OCI-LY7 (cell line): ENCODE measurements at regions not wholly inside any gene's neighbourhood (a gene's known extent, or its start where the extent isn't known, plus 50 kb on each side); places are given as distances from the start of the nearest gene placed in this dataset.

ENCODE experiments used
- BruUV-seq: library from RNA; stranded (reverse); fragments of 400-500 nt; replicated peaks from 2 replicates; lab custom pipeline; 2021; lab: Mats Ljungman, UMichigan
- CTCF ChIA-PET: fragments of 300-600 bp; sonication (Branson Sonifier 250); formaldehyde crosslinking; loops from one replicate; lab custom pipeline; 2022; ENCODE audit warnings: antibody characterized with exemption; ENCODE audit not compliant: unreplicated experiment; lab: Charles Lee
- POLR2A ChIA-PET: fragments of 300-600 bp; sonication (Branson Sonifier 250); formaldehyde crosslinking; loops from one replicate; lab custom pipeline; 2022; ENCODE audit warnings: antibody characterized with exemption; lab: Charles Lee
- DNase-seq: peaks from one replicate; pipeline ENCODE4 v3.0.0-alpha.2; 2015; ENCODE audit warnings: low spot score
- H2AFZ ChIP-seq: fragments of 200-600 bp; sonication (generic), shearing (Covaris generic); 2 replicates; pipeline ENCODE4 v1.6.1; 2014; ENCODE audit warnings: mild to moderate bottlenecking, antibody characterized with exemption, low read length, moderate library complexity
- H3K27ac ChIP-seq: fragments of 200-600 bp; sonication (generic); 2 replicates; pipeline ENCODE4 v1.5.1; 2014; ENCODE audit warnings: mixed run types, low read depth, mild to moderate bottlenecking, moderate library complexity, low read length, inconsistent platforms; ENCODE audit not compliant: poor library complexity, severe bottlenecking
- H3K36me3 ChIP-seq: fragments of 200-600 bp; sonication (generic); 2 replicates; pipeline ENCODE4 v1.6.1; 2014; ENCODE audit warnings: mild to moderate bottlenecking, antibody characterized with exemption, low read length, moderate library complexity, mixed read lengths; ENCODE audit not compliant: insufficient read depth
- H3K4me1 ChIP-seq: fragments of 200-600 bp; sonication (generic); 2 replicates; pipeline ENCODE4 v1.5.1; 2014; ENCODE audit warnings: mild to moderate bottlenecking, low read length; ENCODE audit not compliant: insufficient read depth, poor library complexity, severe bottlenecking
- H3K4me2 ChIP-seq: fragments of 200-600 bp; sonication (generic); 2 replicates; pipeline ENCODE4 v1.6.1; 2014; ENCODE audit warnings: mild to moderate bottlenecking, low read length
- H3K4me3 ChIP-seq: fragments of 200-600 bp; sonication (generic); 2 replicates; pipeline ENCODE4 v1.5.1; 2014; ENCODE audit warnings: mild to moderate bottlenecking, low read depth, low read length; ENCODE audit not compliant: poor library complexity, severe bottlenecking
- H3K79me2 ChIP-seq: fragments of 200-600 bp; sonication (generic); 2 replicates; pipeline ENCODE4 v1.6.1; 2016; ENCODE audit warnings: low read depth, mild to moderate bottlenecking, low read length, moderate library complexity, mixed read lengths; ENCODE audit not compliant: insufficient read depth
- H3K9me2 ChIP-seq: fragments of 200-600 bp; sonication (generic); 2 replicates; pipeline ENCODE4 v1.6.1; 2016; ENCODE audit warnings: mild to moderate bottlenecking, low read length, mixed read lengths; ENCODE audit not compliant: insufficient read depth
- H3K9me3 ChIP-seq: fragments of 200-600 bp; sonication (generic); 2 replicates; pipeline ENCODE4 v1.6.1; 2014; ENCODE audit warnings: mild to moderate bottlenecking, mixed run types, low read length, mixed read lengths
- H4K20me1 ChIP-seq: fragments of 200-600 bp; sonication (generic); 2 replicates; pipeline ENCODE4 v1.6.1; 2014; ENCODE audit warnings: mild to moderate bottlenecking, antibody characterized with exemption, low read length, moderate library complexity, mixed read lengths; ENCODE audit not compliant: insufficient read depth
- CTCF ChIP-seq: fragments of 200-600 bp; sonication (generic); conservative IDR thresholded peaks from 2 replicates; pipeline ENCODE4 v1.5.1; 2014; ENCODE audit warnings: mild to moderate bottlenecking, antibody characterized with exemption, low read length, moderate library complexity, mixed read lengths
- EZH2phosphoT487 ChIP-seq: fragments of 200-600 bp; sonication (generic); IDR thresholded peaks from 2 replicates; pipeline ENCODE4 v1.6.1; 2018; ENCODE audit warnings: low read depth, borderline replicate concordance, mild to moderate bottlenecking, mixed run types, antibody characterized with exemption, low read length, moderate library complexity, mixed read lengths
- intact Hi-C: fragments of 100-400 bp; cut with micrococcal nuclease; formaldehyde crosslinking; loops from one replicate; pipeline ENCODE4 v1.10.0; 2022; ENCODE audit not compliant: unreplicated experiment

GRCh38 chr21:26754853-26755252 lies 90.4 kb downstream of the ADAMTS1 start:
- Histone ChIP-seq H3K79me2 (no peaks in the 10 kb centered on the region), H3K36me3 (no peaks in the 10 kb centered on the region), H3K27ac (no peak overlapping the region), H3K4me1 (no peaks in the 10 kb centered on the region), H2AFZ (no peak overlapping the region), H3K9me3 (no peaks in the 10 kb centered on the region), H3K9me2 (no peaks in the 10 kb centered on the region), H3K4me2 (no peak overlapping the region), H3K4me3 (no peak overlapping the region), H4K20me1 (no peaks in the 10 kb centered on the region)
- TF ChIP-seq EZH2phosphoT487 (no peak), CTCF (no peak)
- no peak for DNase-seq
- BruUV-seq = no TSS peak
- POLR2A ChIA-PET = interaction anchor here (0.7 kb wide), 1 partner anchor 18 kb away, joined by 3 read pairs; no protein-coding TSS in a partner anchor
- intact Hi-C loops = no loop called here
- CTCF ChIA-PET = no interaction called here

- no peak for DNase-seq
- BruUV-seq = no TSS peak
- ChIA-PET CTCF (no interaction called here), POLR2A (no interaction called here)
- Histone ChIP-seq H3K4me3 (no peak overlapping the region), H3K9me2 (no peaks in the 10 kb centered on the region), H3K4me1 (no peaks in the 10 kb centered on the region), H3K4me2 (no peak overlapping the region), H3K9me3 (no peaks in the 10 kb centered on the region), H3K36me3 (no peaks in the 10 kb centered on the region), H4K20me1 (no peaks in the 10 kb centered on the region), H2AFZ (no peak overlapping the region), H3K27ac (no peak overlapping the region), H3K79me2 (no peaks in the 10 kb centered on the region)
- TF ChIP-seq EZH2phosphoT487 = no peak
- no peak for TF ChIP-seq CTCF
- intact Hi-C loops = no loop called here
Observed at GRCh38 chr21:26753822-26754221, 91.4 kb downstream of the ADAMTS1 start.

- no TSS peak for BruUV-seq
- H3K9me2 ChIP-seq = no peaks in the 10 kb centered on the region
- ChIA-PET CTCF (no interaction called here), POLR2A (no interaction called here)
- no peaks in the 10 kb centered on the region for H3K36me3 ChIP-seq
- H2AFZ ChIP-seq = no peak overlapping the region
- DNase-seq = no peak
- intact Hi-C loops = no loop called here
- TF ChIP-seq EZH2phosphoT487 (no peak), CTCF (no peak)
- no peaks in the 10 kb centered on the region for H4K20me1 ChIP-seq
- H3K27ac ChIP-seq = no peak overlapping the region
- no peak overlapping the region for H3K4me3 ChIP-seq
- no peaks in the 10 kb centered on the region for H3K4me1 ChIP-seq
- H3K79me2 ChIP-seq = no peaks in the 10 kb centered on the region
- H3K9me3 ChIP-seq = no peaks in the 10 kb centered on the region
- no peak overlapping the region for H3K4me2 ChIP-seq
Observed at GRCh38 chr21:26752849-26753248, 92.4 kb downstream of the ADAMTS1 start.
